ENCODE measurements at regions not wholly inside any gene's neighbourhood (a gene's known extent, or its start where the extent isn't known, plus 50 kb on each side); places are given as distances from the start of the nearest gene placed in this dataset.
"Not testable (repeated sequence)": the region's sequence is repeated elsewhere in the genome, so short reads cannot be mapped to it uniquely, and the experiment has no call there.

DNA sequence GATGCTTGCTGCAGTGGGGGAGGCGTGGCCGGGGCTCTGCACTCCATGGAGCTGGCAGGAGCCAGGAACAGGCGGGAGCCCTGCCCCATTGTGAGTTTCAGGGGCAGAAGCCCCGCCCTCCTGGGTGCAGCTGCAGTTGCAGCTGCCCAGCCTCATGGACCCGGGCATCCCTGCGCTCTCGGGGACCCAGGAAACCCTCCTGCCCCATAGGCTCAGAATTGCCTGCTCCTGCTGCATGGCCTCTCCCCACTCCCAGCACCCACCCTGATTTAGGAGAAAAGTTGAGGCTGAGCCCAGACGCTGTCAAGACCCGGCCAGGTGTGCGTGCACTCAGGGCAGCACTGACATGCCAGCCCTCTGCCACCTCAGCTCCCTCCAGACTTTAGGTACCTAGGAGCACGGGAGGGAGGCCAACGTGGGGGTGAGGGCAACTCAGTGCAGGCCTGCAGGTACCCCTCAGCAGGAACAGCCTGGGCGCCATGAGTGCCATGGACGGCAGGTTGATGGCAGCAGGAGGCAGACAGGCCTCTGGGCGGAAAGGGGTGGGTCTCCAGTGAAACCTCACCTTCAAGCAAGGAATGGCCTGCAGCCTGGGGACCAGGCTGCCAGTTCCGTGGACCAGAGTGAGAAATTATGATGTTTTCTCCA, 67.2 kb upstream of the MAGEB2 start:
- no peak for DNase-seq (ENCODE audit: low spot score)
- TF ChIP-seq, protein P1, sequence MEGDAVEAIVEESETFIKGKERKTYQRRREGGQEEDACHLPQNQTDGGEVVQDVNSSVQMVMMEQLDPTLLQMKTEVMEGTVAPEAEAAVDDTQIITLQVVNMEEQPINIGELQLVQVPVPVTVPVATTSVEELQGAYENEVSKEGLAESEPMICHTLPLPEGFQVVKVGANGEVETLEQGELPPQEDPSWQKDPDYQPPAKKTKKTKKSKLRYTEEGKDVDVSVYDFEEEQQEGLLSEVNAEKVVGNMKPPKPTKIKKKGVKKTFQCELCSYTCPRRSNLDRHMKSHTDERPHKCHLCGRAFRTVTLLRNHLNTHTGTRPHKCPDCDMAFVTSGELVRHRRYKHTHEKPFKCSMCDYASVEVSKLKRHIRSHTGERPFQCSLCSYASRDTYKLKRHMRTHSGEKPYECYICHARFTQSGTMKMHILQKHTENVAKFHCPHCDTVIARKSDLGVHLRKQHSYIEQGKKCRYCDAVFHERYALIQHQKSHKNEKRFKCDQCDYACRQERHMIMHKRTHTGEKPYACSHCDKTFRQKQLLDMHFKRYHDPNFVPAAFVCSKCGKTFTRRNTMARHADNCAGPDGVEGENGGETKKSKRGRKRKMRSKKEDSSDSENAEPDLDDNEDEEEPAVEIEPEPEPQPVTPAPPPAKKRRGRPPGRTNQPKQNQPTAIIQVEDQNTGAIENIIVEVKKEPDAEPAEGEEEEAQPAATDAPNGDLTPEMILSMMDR (IDR thresholded peaks at IDR 0.05; ENCODE audit: extremely low read depth, missing control alignments) = no peak

DNA sequence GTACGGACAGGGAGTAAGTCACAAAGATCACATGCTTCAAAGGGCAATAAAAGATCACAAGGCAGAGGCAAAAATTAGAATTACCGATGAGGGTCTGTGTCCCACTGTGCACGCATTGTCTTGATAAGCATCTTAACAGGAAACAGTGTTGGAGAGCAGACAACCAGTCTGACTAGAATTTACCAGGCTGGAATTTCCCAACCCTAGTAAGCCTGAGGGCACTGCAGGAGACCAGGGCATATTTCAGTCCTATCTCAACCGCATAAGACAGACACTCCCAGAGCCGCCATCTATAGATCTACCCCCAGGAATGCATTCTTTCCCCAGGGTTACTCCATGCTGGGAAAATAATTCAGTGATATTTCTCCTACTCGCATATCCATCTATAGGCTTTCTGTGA, 66.2 kb upstream of the MAGEB2 start:
- DNase-seq (ENCODE audit: low spot score) = not testable (repeated sequence)

GRCh38 chrX:30150196-30150895, 65.0 kb upstream of the MAGEB2 start:
- TF ChIP-seq, protein P1 (IDR thresholded peaks at IDR 0.05; ENCODE audit: extremely low read depth, missing control alignments) = no peak
- DNase-seq (ENCODE audit: low spot score) = no peak

GRCh38 chrX:30151964-30152363, 63.4 kb upstream of the MAGEB2 start:
- TF ChIP-seq, protein P1 (IDR thresholded peaks at IDR 0.05; ENCODE audit: extremely low read depth, missing control alignments) = no peak
- no peak for DNase-seq (ENCODE audit: low spot score)

- TF ChIP-seq, protein P1 (IDR thresholded peaks at IDR 0.05; ENCODE audit: extremely low read depth, missing control alignments) = no peak
- DNase-seq (ENCODE audit: low spot score) = no peak
Observed at GRCh38 chrX:30153175-30153880, 62.0 kb upstream of the MAGEB2 start.

- TF ChIP-seq, protein P1 (IDR thresholded peaks at IDR 0.05; ENCODE audit: extremely low read depth, missing control alignments) = no peak
- DNase-seq (ENCODE audit: low spot score) = no peak
Observed at GRCh38 chrX:30153881-30154260, 61.5 kb upstream of the MAGEB2 start.

DNA sequence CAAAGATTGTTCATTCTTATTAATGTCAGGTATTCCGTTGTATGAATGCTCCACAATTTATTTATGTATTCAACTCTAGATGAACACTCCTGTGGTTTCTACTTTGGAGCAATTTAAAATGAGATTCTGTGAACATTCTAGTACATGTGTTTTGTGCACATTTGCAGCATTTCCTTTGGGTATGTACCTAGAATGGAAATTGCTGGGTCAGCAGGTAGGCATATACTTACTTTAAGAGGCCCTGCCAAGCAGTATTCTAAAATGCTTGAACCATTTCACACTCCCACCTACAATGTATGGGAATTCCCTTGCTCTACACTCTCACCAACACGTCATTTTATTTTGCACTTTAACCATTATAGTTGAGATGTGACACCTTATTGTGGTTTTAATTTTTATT, 59.4 kb upstream of the MAGEB2 start:
- no peak for DNase-seq (ENCODE audit: low spot score)
- TF ChIP-seq, protein P1 (IDR thresholded peaks at IDR 0.05; ENCODE audit: extremely low read depth, missing control alignments) = no peak

Data from GM20000 (cell line).